H1 (cell line): ENCODE measurements at regions not wholly inside any gene's neighbourhood (a gene's known extent, or its start where the extent isn't known, plus 50 kb on each side); places are given as distances from the start of the nearest gene placed in this dataset.
A peak's percentile ranks its signal among the peaks of the same experiment; 100 is the strongest.

Experiments used
- CTCF ChIA-PET: fragments of 300-600 bp; sonication (Branson Sonifier 250); formaldehyde crosslinking; loops from one replicate; lab custom pipeline; 2021; ENCODE audit not compliant: partially characterized antibody; lab: Charles Lee
- POLR2A ChIA-PET: fragments of 300-600 bp; sonication (Branson Sonifier 250); formaldehyde crosslinking; loops from one replicate; lab custom pipeline; 2021; ENCODE audit warnings: inconsistent platforms; ENCODE audit not compliant: partially characterized antibody; lab: Charles Lee
- DNase-seq, 2 experiments: peaks; one replicate each; pipeline versions ENCODE4 v3.0.0 to v3.0.0-alpha.2; 2010 to 2022; ENCODE audit warnings: low spot score in 2 of 2, low read depth in 1 of 2, mixed read lengths in 1 of 2
- FAIRE-seq: peaks from 2 replicates; lab custom pipeline; 2011; peaks lifted over from hg19 to GRCh38; lab: Jason Lieb, UNC
- H2AFZ ChIP-seq: 2 replicates; pipeline ENCODE4 v1.8.1; 2012; ENCODE audit warnings: low read length, inconsistent platforms
- H2AK5ac ChIP-seq: 2 replicates; pipeline ENCODE4 v1.6.1; 2013; ENCODE audit warnings: low read depth, low read length
- H2BK120ac ChIP-seq: replicated peaks from 2 replicates; pipeline ENCODE3; 2013; ENCODE audit warnings: low read depth, low read length, inconsistent platforms
- H2BK12ac ChIP-seq: 2 replicates; pipeline ENCODE4 v1.6.1; 2013; ENCODE audit warnings: low read depth, low read length
- H2BK15ac ChIP-seq: 2 replicates; pipeline ENCODE4 v1.6.1; 2013; ENCODE audit warnings: low read length
- H2BK20ac ChIP-seq: 2 replicates; pipeline ENCODE4 v1.6.1; 2013; ENCODE audit warnings: low read length
- H2BK5ac ChIP-seq: 2 replicates; pipeline ENCODE4 v1.6.1; 2013; ENCODE audit warnings: low read depth, low read length
- H3K14ac ChIP-seq: 2 replicates; pipeline ENCODE4 v1.6.1; 2013; ENCODE audit warnings: inconsistent platforms; ENCODE audit not compliant: insufficient read length
- H3K18ac ChIP-seq: 2 replicates; pipeline ENCODE4 v1.6.1; 2013; ENCODE audit warnings: low read length; ENCODE audit errors: extremely low read depth
- H3K23ac ChIP-seq: 2 replicates; pipeline ENCODE4 v1.6.1; 2013; ENCODE audit warnings: inconsistent platforms; ENCODE audit not compliant: insufficient read length
- H3K23me2 ChIP-seq: 2 replicates; pipeline ENCODE4 v1.6.1; 2013; ENCODE audit warnings: low read depth, low read length
- H3K27ac ChIP-seq: 2 replicates; pipeline ENCODE4 v1.6.1; 2011; ENCODE audit warnings: low read depth, low read length, inconsistent platforms
- H3K27me3 ChIP-seq, 4 experiments: replicated peaks in 1 of 4; 1 replicate in 1 of 4; 2 replicates in 3 of 4; pipeline versions ENCODE4 v1.6.1 to v1.8.1; 2011 to 2013; ENCODE audit warnings: low read length in 3 of 4, mild to moderate bottlenecking in 3 of 4, inconsistent platforms in 2 of 4, mixed read lengths in 2 of 4, moderate library complexity in 1 of 4; ENCODE audit not compliant: control insufficient read depth in 3 of 4, insufficient read depth in 3 of 4; ENCODE audit errors: extremely low read depth in 1 of 4
- H3K36me3 ChIP-seq, 4 experiments: 2 replicates each; pipeline versions ENCODE4 v1.6.1 to v1.8.1; 2011 to 2013; ENCODE audit warnings: mild to moderate bottlenecking in 4 of 4, low read length in 3 of 4, moderate library complexity in 2 of 4, control low read depth in 1 of 4, inconsistent platforms in 1 of 4; ENCODE audit not compliant: insufficient read depth in 4 of 4, control insufficient read depth in 2 of 4
- H3K4ac ChIP-seq: replicated peaks from 2 replicates; pipeline ENCODE3; 2013; ENCODE audit warnings: low read length, low read depth, mixed read lengths, inconsistent platforms; ENCODE audit not compliant: insufficient read length
- H3K4me1 ChIP-seq, 4 experiments: replicated peaks in 1 of 4; 1 replicate in 1 of 4; 2 replicates in 3 of 4; pipeline versions ENCODE4 v1.6.1 to v1.8.1; 2011 to 2013; ENCODE audit warnings: low read length in 3 of 4, inconsistent platforms in 2 of 4, mixed read lengths in 1 of 4; ENCODE audit not compliant: insufficient read depth in 4 of 4, control insufficient read depth in 3 of 4
- H3K4me2 ChIP-seq, 2 experiments: 2 replicates each; pipeline versions ENCODE4 v1.6.1 to v1.8.1; 2011 to 2013; ENCODE audit warnings: low read depth in 2 of 2, low read length in 2 of 2, control low read depth in 1 of 2, inconsistent platforms in 1 of 2, mild to moderate bottlenecking in 1 of 2; ENCODE audit not compliant: insufficient read depth in 1 of 2
- H3K4me3 ChIP-seq, 4 experiments: fragments of 200-600, 300-600 bp in 1 of 4; sonication (generic), shearing (Covaris generic), sonication (Bioruptor Twin) in 1 of 4; 2 replicates each; pipeline versions ENCODE4 v1.5.1 to v1.8.1; 2011 to 2016; ENCODE audit warnings: low read length in 4 of 4, low read depth in 3 of 4, control low read depth in 2 of 4, inconsistent platforms in 2 of 4, mild to moderate bottlenecking in 2 of 4, mixed read lengths in 1 of 4, moderate library complexity in 1 of 4; ENCODE audit not compliant: insufficient read depth in 2 of 4; ENCODE audit errors: extremely low read depth in 1 of 4
- H3K56ac ChIP-seq: replicated peaks from 2 replicates; pipeline ENCODE3; 2013; ENCODE audit warnings: low read depth, mild to moderate bottlenecking, mixed read lengths, low read length, inconsistent platforms; ENCODE audit not compliant: insufficient read length
- H3K79me1 ChIP-seq: 2 replicates; pipeline ENCODE4 v1.6.1; 2013; ENCODE audit warnings: low read depth, low read length, control low read depth
- H3K79me2 ChIP-seq, 2 experiments: 2 replicates each; pipeline versions ENCODE4 v1.6.1 to v1.8.1; 2012 to 2013; ENCODE audit warnings: low read length in 2 of 2, mild to moderate bottlenecking in 2 of 2, inconsistent platforms in 1 of 2; ENCODE audit not compliant: insufficient read depth in 2 of 2, control insufficient read depth in 1 of 2
- H3K9ac ChIP-seq, 4 experiments: replicated peaks in 1 of 4; 1 replicate in 1 of 4; 2 replicates in 3 of 4; pipeline versions ENCODE4 v1.6.1 to v1.8.1; 2011 to 2013; ENCODE audit warnings: low read depth in 3 of 4, low read length in 3 of 4, control low read depth in 2 of 4, mild to moderate bottlenecking in 2 of 4, moderate library complexity in 2 of 4, inconsistent platforms in 1 of 4; ENCODE audit errors: extremely low read depth in 1 of 4
- H3K9me3 ChIP-seq, 2 experiments: 2 replicates each; pipeline versions ENCODE4 v1.6.1 to v1.8.1; 2012 to 2013; ENCODE audit warnings: mild to moderate bottlenecking in 2 of 2, moderate library complexity in 2 of 2, control low read depth in 1 of 2, inconsistent platforms in 1 of 2, low read depth in 1 of 2, low read length in 1 of 2, mixed read lengths in 1 of 2; ENCODE audit not compliant: insufficient read depth in 2 of 2
- H4K20me1 ChIP-seq, 2 experiments: replicated peaks in 1 of 2; 2 replicates each; pipeline versions ENCODE3 to v1.8.1; 2011 to 2013; ENCODE audit warnings: inconsistent platforms in 2 of 2, low read length in 2 of 2, mild to moderate bottlenecking in 1 of 2; ENCODE audit not compliant: insufficient read depth in 2 of 2, control insufficient read depth in 1 of 2
- H4K5ac ChIP-seq: 2 replicates; pipeline ENCODE4 v1.6.1; 2013; ENCODE audit warnings: low read length, low read depth, mixed read lengths, inconsistent platforms; ENCODE audit not compliant: insufficient read length
- H4K8ac ChIP-seq: 2 replicates; pipeline ENCODE4 v1.8.0; 2013; ENCODE audit warnings: mild to moderate bottlenecking, moderate library complexity, low read length, inconsistent platforms; ENCODE audit not compliant: insufficient read depth; ENCODE audit errors: extremely low read depth
- H4K91ac ChIP-seq: replicated peaks from 2 replicates; pipeline ENCODE3; 2013; ENCODE audit warnings: low read length, mixed read lengths, inconsistent platforms; ENCODE audit not compliant: insufficient read length
- JUN ChIP-seq: IDR thresholded peaks from 2 replicates; pipeline ENCODE4 v1.6.1; 2011; ENCODE audit warnings: low read depth, mild to moderate bottlenecking, improper control_type of control experiment, low read length
- NANOG ChIP-seq: IDR thresholded peaks from 2 replicates; pipeline ENCODE4 v1.6.1; 2011; ENCODE audit warnings: low read length, low read depth, mild to moderate bottlenecking, inconsistent platforms; ENCODE audit not compliant: insufficient read depth, poor library complexity, severe bottlenecking
- NRF1 ChIP-seq: IDR thresholded peaks from 2 replicates; pipeline ENCODE4 v1.6.1; 2011; ENCODE audit warnings: mild to moderate bottlenecking, low read depth, low read length, improper control_type of control experiment
- SIN3A ChIP-seq, 2 experiments: IDR thresholded peaks in 1 of 2; conservative IDR thresholded peaks in 1 of 2; 2 replicates each; pipeline ENCODE4 v1.6.1; 2011 to 2012; ENCODE audit warnings: low read length in 2 of 2, improper control_type of control experiment in 1 of 2, low read depth in 1 of 2, mild to moderate bottlenecking in 1 of 2
- TEAD4 ChIP-seq: IDR thresholded peaks from 2 replicates; pipeline ENCODE4 v1.6.1; 2012; ENCODE audit warnings: low read depth, low read length, inconsistent platforms, mixed read lengths
- WGBS, 2 experiments: shearing (Covaris generic) in 1 of 2; methylation state at CpG; one replicate each; pipeline versions ENCODE4 v1.1.6 to v1.1.7; 2013 to 2015; ENCODE audit warnings: low lambda C conversion rate in 2 of 2, mixed read lengths in 2 of 2, inconsistent platforms in 1 of 2, low coverage in 1 of 2, missing lambda C conversion rate in 1 of 2; ENCODE audit not compliant: insufficient replicate concordance in 2 of 2, insufficient coverage in 1 of 2, insufficient read length in 1 of 2; ENCODE audit errors: extremely low coverage in 1 of 2, missing lambda C conversion rate in 1 of 2; 5-methylcytosine and 5-hydroxymethylcytosine counted together

GRCh38 chr2:125837128-125837527 is 818.8 kb upstream of the GYPC start:
- Histone ChIP-seq H4K91ac (no peak overlapping the region), H3K4me1 (peaks cover 0 to 8% (median 6%) of the 10 kb centered on the region in 4 experiments; a peak in 4 of 7 replicates), H3K4me3 (no peak overlapping the region), H2BK20ac (no peak overlapping the region), H2BK120ac (no peak overlapping the region), H3K79me2 (no peaks in the 10 kb centered on the region), H3K27me3 (no peaks in the 10 kb centered on the region), H3K4ac (no peak overlapping the region), H3K9ac (no peak overlapping the region), H2BK5ac (no peak overlapping the region), H3K27ac (peak overlapping the region; percentile 10; the same call in 1 of the 2 replicates), H3K18ac (no peak overlapping the region; the same call in 1 of the 2 replicates), H4K20me1 (no peaks in the 10 kb centered on the region), H3K14ac (no peak overlapping the region), H3K23ac (no peak overlapping the region), H3K9me3 (peaks cover 0 to 4% of the 10 kb centered on the region in 2 experiments; a peak in 1 of 4 replicates), H2BK15ac (no peak overlapping the region), H4K8ac (no peak overlapping the region), H4K5ac (no peak overlapping the region), H2AFZ (no peak overlapping the region), H2BK12ac (peak overlapping the region; percentile 51; the same call in 1 of the 2 replicates), H3K23me2 (0 out of 2 replicates have a peak, but pooled peaks cover 2% of the 10 kb centered on the region), H2AK5ac (peak overlapping the region; percentile 46), H3K56ac (no peak overlapping the region), H3K36me3 (no peaks in the 10 kb centered on the region; a peak in 1 of 8 replicates), H3K79me1 (no peaks in the 10 kb centered on the region), H3K4me2 (peak overlapping the region; percentile 19 to 22; a peak in 1 of 4 replicates)
- CTCF ChIA-PET = interaction anchor here (0.7 kb wide), 1 partner anchor 15 kb away, joined by 3 read pairs; no protein-coding TSS in a partner anchor
- WGBS, 2 experiments = 40% methylated on average over 3 of the region's 3 CpGs; no CpG with 5 or more reads in 1 of the 2 experiments
- POLR2A ChIA-PET = no interaction called here
- FAIRE-seq (peak; percentile 50), DNase-seq (no peak)
- TF ChIP-seq NANOG = no peak
- TF ChIP-seq TEAD4 = no peak
- no peak for TF ChIP-seq NRF1
- no peak for TF ChIP-seq SIN3A (conservative IDR thresholded peaks at IDR 0.05 in 1 of 2, IDR thresholded peaks at IDR 0.05 in 1 of 2; ENCODE audit: low read depth in 1 of 2, low read length in 2 of 2)
- TF ChIP-seq JUN = no peak
